HG03135 (cell line): ENCODE measurements at regions not wholly inside any gene's neighbourhood (a gene's known extent, or its start where the extent isn't known, plus 50 kb on each side); places are given as distances from the start of the nearest gene placed in this dataset.

Experiments used
- ATAC-seq: cut with Tn5 transposase; IDR thresholded peaks from one replicate; pipeline ENCODE4 v1.9.1; 2021; ENCODE audit warnings: mild to moderate bottlenecking, moderate library complexity; ENCODE audit not compliant: unreplicated experiment

- ATAC-seq = no peak
Measured at GRCh38 chr17:77439189-77440018, 298.6 kb downstream of the SEC14L1 start.

DNA sequence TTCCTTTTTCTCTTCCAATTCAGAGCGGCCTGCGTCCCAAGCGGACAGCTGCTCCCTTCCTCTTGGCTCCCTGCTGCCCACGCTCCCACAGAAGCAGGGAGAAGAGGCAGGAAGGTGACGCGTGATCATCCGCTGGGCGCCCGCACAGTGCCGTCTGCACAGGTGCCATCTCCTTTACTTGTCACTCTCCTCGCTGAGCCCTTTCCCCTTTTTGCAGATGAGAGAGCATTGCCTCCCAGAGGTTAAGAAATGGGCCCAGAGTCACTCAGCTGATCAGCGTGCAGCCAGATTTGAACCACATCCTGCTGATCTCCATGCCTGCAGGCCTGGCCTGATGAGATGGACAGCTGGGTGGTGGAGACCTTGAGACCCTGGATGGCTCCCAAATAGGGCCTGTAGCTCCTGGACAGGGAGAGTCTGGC, 299.8 kb downstream of the SEC14L1 start:
- ATAC-seq = no peak

DNA sequence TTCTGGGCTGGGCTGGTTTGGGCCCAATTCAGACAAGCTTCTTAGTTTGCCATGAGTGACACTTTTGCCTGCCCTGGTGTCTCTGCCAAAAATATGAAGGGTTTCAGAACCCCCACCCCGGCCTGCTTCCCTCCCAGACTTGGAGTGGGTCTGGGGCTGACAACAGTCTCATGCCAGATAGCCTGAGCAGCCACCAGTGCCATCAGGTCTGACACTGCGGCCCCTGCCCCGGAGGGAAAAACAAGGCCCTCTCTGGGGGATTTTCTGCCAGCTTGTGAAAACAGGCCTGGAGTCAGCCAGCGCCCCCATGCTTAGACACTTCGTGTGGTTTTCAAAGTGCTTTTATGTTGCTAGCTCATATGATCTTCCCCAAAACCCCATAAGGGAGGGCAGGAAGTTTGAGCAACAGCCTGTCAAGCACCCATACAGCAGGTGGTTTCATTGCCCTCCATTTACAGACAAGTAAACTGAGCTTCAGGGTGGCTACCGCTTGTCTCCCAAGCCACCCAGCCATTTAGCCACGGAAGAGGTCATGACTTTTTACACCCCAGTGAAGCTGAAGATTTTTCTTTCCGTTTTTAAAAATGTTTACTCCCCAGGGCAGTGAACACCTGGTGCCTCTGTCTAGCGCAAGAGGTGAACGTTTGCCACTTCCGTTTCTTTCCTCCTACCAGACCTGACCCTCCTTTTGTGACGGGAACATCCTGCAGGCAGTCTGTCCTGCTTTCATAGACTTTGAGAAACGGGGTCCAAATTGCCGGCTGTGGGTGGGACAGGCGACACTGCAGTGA, 300.6 kb downstream of the SEC14L1 start:
- ATAC-seq = peak; percentile 38

GRCh38 chr17:77441940-77442339, 301.2 kb downstream of the SEC14L1 start:
- no peak for ATAC-seq

DNA sequence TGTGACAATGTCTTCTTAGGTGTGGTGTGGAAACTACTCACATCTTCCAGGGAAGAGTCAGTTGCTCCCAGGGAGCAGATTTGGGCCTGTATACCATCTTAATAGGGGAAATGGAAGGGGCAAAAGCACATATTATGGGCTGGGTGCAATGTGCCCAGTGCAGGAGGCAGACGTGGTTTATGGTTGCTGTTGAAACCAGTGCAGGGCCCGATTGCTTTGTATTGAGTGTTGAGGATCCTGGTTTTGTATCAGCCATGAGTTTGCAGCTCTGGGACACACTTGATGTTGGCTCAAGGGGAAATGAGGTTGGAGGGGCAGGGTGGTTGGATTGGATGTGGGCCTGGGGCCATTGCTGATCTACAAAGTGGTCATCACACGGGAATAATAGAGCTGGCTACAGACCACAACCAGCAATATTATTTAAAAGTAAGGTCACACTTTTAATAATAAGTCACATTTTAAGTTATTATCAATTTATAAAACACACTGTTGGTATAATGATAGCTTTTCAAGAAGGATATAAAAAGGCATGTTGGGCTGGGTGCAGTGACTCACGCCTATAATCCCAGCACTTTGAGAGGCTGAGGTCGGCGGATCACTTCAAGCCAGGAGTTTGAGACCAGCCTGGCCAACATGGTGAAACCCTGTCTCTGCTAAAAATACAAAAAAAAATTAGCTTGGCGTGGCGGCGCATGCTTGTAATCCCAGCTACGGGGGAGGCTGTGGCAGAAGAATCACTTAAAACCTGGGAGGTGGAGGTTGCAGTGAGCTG, 302.4 kb downstream of the SEC14L1 start:
- ATAC-seq = no peak

GRCh38 chr17:77443748-77444260, 303.0 kb downstream of the SEC14L1 start:
- ATAC-seq = no peak

DNA sequence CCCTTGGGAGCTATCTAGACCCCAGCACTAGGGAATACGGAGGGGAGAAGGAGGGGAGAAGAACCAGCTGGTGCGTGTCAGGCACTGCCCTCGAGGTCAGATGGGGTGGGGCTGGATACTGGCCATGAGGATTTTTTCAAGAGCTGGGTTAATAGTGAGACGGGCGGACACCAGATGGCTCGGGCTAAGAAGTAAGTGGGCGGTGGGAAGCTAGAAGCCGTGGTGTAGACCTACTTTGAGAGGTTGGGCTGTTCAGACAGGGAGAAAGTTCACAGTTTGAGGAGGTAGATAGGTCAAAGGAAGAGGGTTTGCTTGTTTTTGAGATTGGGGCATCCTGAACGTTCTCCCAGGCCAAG, 303.8 kb downstream of the SEC14L1 start:
- no peak for ATAC-seq

- peak; percentile 25 for ATAC-seq
Measured at GRCh38 chr17:77444984-77445759, 304.4 kb downstream of the SEC14L1 start.

GRCh38 chr17:77445760-77446532, 305.2 kb downstream of the SEC14L1 start:
- ATAC-seq = peak; percentile 28

DNA sequence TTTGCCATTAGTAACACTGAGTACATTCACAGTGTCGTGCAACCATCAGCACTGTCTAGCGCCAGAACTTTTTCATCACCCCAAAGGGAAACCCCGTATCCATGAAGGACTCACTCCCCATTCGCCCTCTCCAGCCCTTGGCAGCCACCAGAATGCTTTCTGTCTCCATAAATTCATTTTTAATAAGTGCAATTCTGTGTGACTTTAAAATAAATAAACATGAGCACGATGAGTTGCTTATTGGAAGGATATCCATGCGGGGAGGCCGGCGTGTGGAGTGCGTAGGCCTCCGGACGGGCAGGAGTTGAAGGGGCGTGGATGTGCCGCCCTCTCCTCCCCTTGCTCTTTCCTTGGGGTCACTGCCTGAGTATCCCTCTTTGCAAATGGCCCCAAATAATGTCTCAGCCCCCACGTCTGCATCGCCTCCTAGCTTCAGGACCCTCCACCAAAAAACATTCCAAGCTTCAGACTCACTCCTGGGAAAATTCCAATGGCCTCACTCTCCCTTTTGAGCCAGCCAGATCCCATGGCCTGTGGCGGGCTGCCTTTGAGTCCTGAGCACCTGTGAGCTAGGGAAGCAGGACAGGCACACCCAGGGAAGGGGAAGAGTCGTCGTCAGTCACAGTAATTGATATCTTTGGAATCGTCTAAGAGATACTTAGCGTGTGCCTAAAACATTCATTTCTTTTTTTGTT, 306.3 kb downstream of the SEC14L1 start:
- ATAC-seq = no peak

- no peak for ATAC-seq
Measured at GRCh38 chr17:77449373-77449907, 308.7 kb downstream of the SEC14L1 start.

- no peak for ATAC-seq
Measured at GRCh38 chr17:77449908-77450741, 309.4 kb downstream of the SEC14L1 start.

DNA sequence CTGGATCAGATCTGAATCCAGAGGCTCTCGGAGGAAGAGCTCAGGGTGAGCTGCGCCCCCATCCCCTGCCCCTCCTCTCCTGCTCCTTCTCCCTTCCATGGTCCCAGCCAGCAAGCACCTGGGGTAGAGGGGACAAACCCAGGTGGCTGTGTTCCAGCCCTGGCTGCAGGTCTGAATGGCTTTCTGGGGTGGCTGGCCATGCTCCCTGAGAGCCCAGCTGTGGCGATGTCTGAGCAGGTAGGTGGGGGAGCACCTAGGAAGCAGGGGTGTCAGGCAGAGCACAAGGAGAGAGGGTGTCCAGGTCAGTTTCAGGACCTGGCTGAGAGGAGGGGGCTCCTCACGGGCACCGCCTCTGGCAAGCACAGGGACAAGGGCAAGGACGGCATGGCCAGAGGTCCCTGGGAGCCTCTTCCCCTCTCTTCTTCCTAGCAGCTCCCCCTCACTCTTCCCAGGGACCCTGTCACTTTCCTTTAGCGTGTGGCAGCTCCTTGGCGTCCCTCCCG, 310.0 kb downstream of the SEC14L1 start:
- no peak for ATAC-seq

- peak; percentile 40 for ATAC-seq
Measured at GRCh38 chr17:77451245-77451893, 310.6 kb downstream of the SEC14L1 start.

DNA sequence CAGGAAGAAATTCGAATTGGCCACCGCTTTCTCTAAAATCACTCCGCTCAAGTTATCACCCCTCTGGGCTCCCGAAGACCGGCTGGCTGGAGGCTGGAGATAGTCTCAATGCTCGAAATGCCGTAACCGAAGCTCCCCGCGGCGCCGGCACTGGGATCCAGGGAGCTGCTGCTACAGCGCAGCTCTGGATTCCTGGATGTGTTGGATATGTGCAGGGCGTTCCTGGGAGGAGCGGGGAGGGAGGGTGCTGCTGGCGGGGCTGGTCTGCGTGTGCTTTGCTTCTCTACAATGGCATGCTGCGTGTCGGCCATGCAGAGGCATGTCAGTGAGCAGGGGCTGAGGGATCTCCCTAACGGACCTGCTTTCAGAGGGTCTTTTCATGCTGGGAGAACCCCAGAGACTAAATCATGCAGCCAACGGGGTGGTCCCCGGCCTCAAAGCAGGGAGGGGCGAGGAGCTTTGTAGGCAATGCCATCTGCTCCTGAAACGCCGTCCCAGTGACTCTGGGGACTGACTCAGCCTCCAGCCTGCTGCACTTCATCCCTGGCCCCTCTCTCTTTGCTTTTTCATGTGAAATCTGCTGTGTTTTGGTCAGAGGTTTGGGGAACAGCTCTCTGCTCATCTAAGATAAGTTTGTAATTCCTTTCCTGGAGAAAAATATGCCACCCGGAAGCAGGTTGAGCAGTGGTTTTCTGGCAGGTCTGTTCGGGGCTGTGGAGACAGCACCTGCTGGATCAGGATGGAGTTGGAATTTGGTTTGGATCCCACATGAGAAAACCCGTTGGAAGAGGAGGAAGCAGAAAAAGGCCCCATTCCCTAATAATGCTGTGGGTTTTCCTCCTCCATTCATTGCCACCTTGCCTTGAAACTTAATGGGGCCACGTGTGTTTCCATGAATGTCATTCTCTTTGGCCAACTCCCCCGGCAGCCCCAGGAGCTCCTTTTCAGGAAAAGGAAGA, 311.4 kb downstream of the SEC14L1 start:
- ATAC-seq = no peak

DNA sequence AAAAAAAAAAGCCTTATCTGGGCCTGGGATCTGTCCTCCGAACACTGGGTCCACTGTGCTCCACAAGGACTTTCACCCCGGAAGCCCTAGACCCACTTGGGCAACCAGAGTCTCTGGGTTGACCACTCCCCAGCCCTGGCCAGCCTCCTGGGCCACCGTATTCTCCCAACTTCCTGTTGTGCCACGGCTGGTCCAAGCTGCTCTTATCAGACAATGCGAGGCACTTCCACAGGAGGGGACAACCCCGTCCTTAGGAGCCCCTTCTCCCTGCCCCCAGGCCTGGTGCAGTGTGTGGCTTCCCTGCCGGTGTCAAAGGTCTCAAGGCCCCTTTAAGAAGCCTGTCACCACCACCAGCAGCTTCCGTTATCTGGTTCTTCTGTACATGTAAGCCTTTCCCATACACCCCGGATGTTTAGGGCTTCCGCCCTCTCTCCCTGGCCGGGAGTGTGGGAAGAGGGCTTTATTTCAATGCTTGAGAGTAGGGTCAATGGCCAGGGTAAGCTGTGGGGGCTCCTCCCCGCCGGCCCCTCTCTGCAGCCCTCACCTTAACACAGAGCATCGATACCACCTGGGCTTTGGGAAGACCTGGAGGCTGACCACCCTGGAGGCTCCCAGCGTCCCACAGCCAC, 313.0 kb downstream of the SEC14L1 start:
- no peak for ATAC-seq
